ENCODE measurements at regions not wholly inside any gene's neighbourhood (a gene's known extent, or its start where the extent isn't known, plus 50 kb on each side); places are given as distances from the start of the nearest gene placed in this dataset.

- Histone ChIP-seq H3K9me3 (replicated peaks in 1 of 2; ENCODE audit: control insufficient read depth in 1 of 2, insufficient read depth in 1 of 2, low read length in 2 of 2) (no peaks in the 10 kb centered on the region), H3K27me3 (ENCODE audit: control insufficient read depth in 2 of 2, insufficient read depth in 2 of 2, low read length in 2 of 2) (no peaks in the 10 kb centered on the region), H3K9ac (ENCODE audit: insufficient read depth, low read length, poor library complexity, severe bottlenecking) (no peak overlapping the region), H3K4me3 (replicated peaks in 1 of 3; ENCODE audit: low read depth in 2 of 3, low read length in 3 of 3) (no peak overlapping the region), H3K36me3 (replicated peaks in 1 of 2; ENCODE audit: control insufficient read depth in 1 of 2, insufficient read depth in 2 of 2, low read length in 2 of 2) (no peaks in the 10 kb centered on the region), H3K27ac (ENCODE audit: low read depth in 1 of 2, low read length in 2 of 2) (no peak overlapping the region), H2AFZ (ENCODE audit: insufficient read depth, low read depth, low read length, poor library complexity, severe bottlenecking) (no peak overlapping the region), H3K4me2 (replicated peaks; ENCODE audit: extremely low read depth, low read length, poor library complexity, severe bottlenecking) (no peak overlapping the region), H3K79me2 (ENCODE audit: insufficient read depth, low read length) (no peaks in the 10 kb centered on the region), H3K4me1 (ENCODE audit: control insufficient read depth in 1 of 2, insufficient read depth in 2 of 2, low read length in 2 of 2) (no peaks in the 10 kb centered on the region), H4K20me1 (ENCODE audit: insufficient read depth, low read length) (no peaks in the 10 kb centered on the region)
- Mint-ChIP-seq H3K27ac (peak overlapping the region in 1 of 7 donors; percentile 50), H3K27me3 (ENCODE audit: low read depth in 3 of 3) (peaks cover 1 to 2% (median 1%) of the 10 kb centered on the region in 3 donors), H3K4me1 (peaks cover 8% of the 10 kb centered on the region), H3K9me3 (peaks cover 0 to 5% (median 2%) of the 10 kb centered on the region in 7 donors), H3K4me3 (no peak overlapping the region), H3K36me3 (no peaks in the 10 kb centered on the region)
- no peak for DNase-seq
- intact Hi-C loops (cut with micrococcal nuclease) = no loop called here
- 100% methylated on average over 2 of the region's 7 CpGs for WGBS (ENCODE audit: insufficient coverage)
- TF ChIP-seq CTCF (IDR thresholded peaks at IDR 0.05) = no peak
These were observed 306.7 kb upstream of the POU3F3 start for GRCh38 chr2:104547221-104547620.

DNA sequence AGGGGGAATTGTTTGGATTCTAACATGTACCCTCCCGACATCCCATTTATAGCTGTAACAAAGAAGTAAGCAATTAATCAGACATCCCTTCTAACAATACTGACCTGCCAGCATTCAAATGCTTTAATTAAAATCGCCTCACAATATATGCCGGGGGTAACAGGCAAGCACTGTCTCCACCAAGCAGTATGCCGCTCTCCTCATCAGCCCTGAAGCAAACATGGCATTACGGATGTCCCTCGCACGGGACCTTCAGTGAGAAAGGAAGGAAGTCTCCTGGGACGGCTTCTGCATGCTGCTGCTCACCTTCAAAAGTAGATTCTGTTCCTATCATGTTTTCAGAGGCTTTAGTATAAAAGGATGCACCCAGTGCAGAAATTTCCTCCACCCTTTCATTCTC, 292.7 kb upstream of the POU3F3 start:
- no peaks in the 10 kb centered on the region for H4K20me1 ChIP-seq (ENCODE audit: insufficient read depth, low read length)
- Mint-ChIP-seq H3K4me1 (peaks cover 2% of the 10 kb centered on the region), H3K9me3 (peaks cover 0 to 2% (median 0%) of the 10 kb centered on the region in 7 donors), H3K36me3 (no peaks in the 10 kb centered on the region), H3K4me3 (no peak overlapping the region), H3K27ac (no peak overlapping the region), H3K27me3 (ENCODE audit: low read depth in 3 of 3) (peaks cover 1 to 2% (median 1%) of the 10 kb centered on the region in 3 donors)
- H3K36me3 ChIP-seq (replicated peaks in 1 of 2; ENCODE audit: control insufficient read depth in 1 of 2, insufficient read depth in 2 of 2, low read length in 2 of 2) = no peaks in the 10 kb centered on the region
- no peaks in the 10 kb centered on the region for H3K4me1 ChIP-seq (ENCODE audit: control insufficient read depth in 1 of 2, insufficient read depth in 2 of 2, low read length in 2 of 2)
- H3K4me2 ChIP-seq (replicated peaks; ENCODE audit: extremely low read depth, low read length, poor library complexity, severe bottlenecking) = no peak overlapping the region
- WGBS (ENCODE audit: insufficient coverage) = 100% methylated on average over 2 of the region's 8 CpGs
- no peak for DNase-seq
- no peak overlapping the region for H3K4me3 ChIP-seq (replicated peaks in 1 of 3; ENCODE audit: low read depth in 2 of 3, low read length in 3 of 3)
- no peak overlapping the region for H2AFZ ChIP-seq (ENCODE audit: insufficient read depth, low read depth, low read length, poor library complexity, severe bottlenecking)
- no peaks in the 10 kb centered on the region for H3K27me3 ChIP-seq (ENCODE audit: control insufficient read depth in 2 of 2, insufficient read depth in 2 of 2, low read length in 2 of 2)
- H3K79me2 ChIP-seq (ENCODE audit: insufficient read depth, low read length) = no peaks in the 10 kb centered on the region
- intact Hi-C loops (cut with micrococcal nuclease) = no loop called here
- no peak overlapping the region for H3K27ac ChIP-seq (ENCODE audit: low read depth in 1 of 2, low read length in 2 of 2)
- no peak for TF ChIP-seq CTCF (IDR thresholded peaks at IDR 0.05)
- H3K9ac ChIP-seq (ENCODE audit: insufficient read depth, low read length, poor library complexity, severe bottlenecking) = no peak overlapping the region
- H3K9me3 ChIP-seq (replicated peaks in 1 of 2; ENCODE audit: control insufficient read depth in 1 of 2, insufficient read depth in 1 of 2, low read length in 2 of 2) = no peaks in the 10 kb centered on the region
